Activated gamma-delta T cell treated with Interleukin-2 at 50 U/mL for 16 hours (primary cell): ENCODE measurements at regions not wholly inside any gene's neighbourhood (a gene's known extent, or its start where the extent isn't known, plus 50 kb on each side); places are given as distances from the start of the nearest gene placed in this dataset.

Experiments used
- DNase-seq: peaks from one replicate; pipeline ENCODE4 v3.0.0-alpha.2; 2020

- no peak for DNase-seq
Observed at GRCh38 chr13:109669234-109669612, 117.2 kb downstream of the IRS2 start.

GRCh38 chr13:109668433-109669233 is 117.8 kb downstream of the IRS2 start:
- no peak for DNase-seq

GRCh38 chr13:109667807-109668291 is 118.5 kb downstream of the IRS2 start:
- no peak for DNase-seq

- no peak for DNase-seq
Observed at GRCh38 chr13:109667056-109667455, 119.3 kb downstream of the IRS2 start.

- DNase-seq: no peak
Observed at GRCh38 chr13:109666656-109667055, 119.7 kb downstream of the IRS2 start.

GRCh38 chr13:109665781-109666249 is 120.6 kb downstream of the IRS2 start:
- DNase-seq: no peak

GRCh38 chr13:109665240-109665639 is 121.1 kb downstream of the IRS2 start:
- no peak for DNase-seq

- DNase-seq: no peak
Observed at GRCh38 chr13:109657395-109657794, 129.0 kb downstream of the IRS2 start.

- DNase-seq: no peak
Observed at GRCh38 chr13:109656206-109656605, 130.2 kb downstream of the IRS2 start.

GRCh38 chr13:109655611-109656010 is 130.8 kb downstream of the IRS2 start:
- DNase-seq: no peak

GRCh38 chr13:109655206-109655600 is 131.2 kb downstream of the IRS2 start:
- DNase-seq: no peak

- no peak for DNase-seq
Observed at GRCh38 chr13:109654341-109655205, 131.8 kb downstream of the IRS2 start.

- no peak for DNase-seq
Observed at GRCh38 chr13:109652531-109652930, 133.9 kb downstream of the IRS2 start.

- no peak for DNase-seq
Observed at GRCh38 chr13:109651854-109652253, 134.5 kb downstream of the IRS2 start.

- DNase-seq: no peak
Observed at GRCh38 chr13:109651311-109651710, 135.1 kb downstream of the IRS2 start.

GRCh38 chr13:109650861-109651260 is 135.5 kb downstream of the IRS2 start:
- no peak for DNase-seq

GRCh38 chr13:109649713-109650112 is 136.7 kb downstream of the IRS2 start:
- DNase-seq: no peak

GRCh38 chr13:109647699-109648098 is 138.7 kb downstream of the IRS2 start:
- DNase-seq: no peak

- no peak for DNase-seq
Observed at GRCh38 chr13:109647053-109647452, 139.3 kb downstream of the IRS2 start.

- DNase-seq: no peak
Observed at GRCh38 chr13:109646423-109646822, 140.0 kb downstream of the IRS2 start.

- DNase-seq: no peak
Observed at GRCh38 chr13:109645831-109646230, 140.6 kb downstream of the IRS2 start.

- DNase-seq: no peak
Observed at GRCh38 chr13:109644956-109645355, 141.4 kb downstream of the IRS2 start.

- DNase-seq: no peak
Observed at GRCh38 chr13:109644069-109644750, 142.2 kb downstream of the IRS2 start.
